GM12864 (cell line): ENCODE measurements at regions not wholly inside any gene's neighbourhood (a gene's known extent, or its start where the extent isn't known, plus 50 kb on each side); places are given as distances from the start of the nearest gene placed in this dataset.

Source experiments
- DNase-seq: peaks from one replicate; pipeline ENCODE4 v3.0.0-alpha.2; 2011; ENCODE audit warnings: low read depth
- H3K4me3 ChIP-seq: 2 replicates; pipeline ENCODE4 v1.5.1; 2011; ENCODE audit warnings: mild to moderate bottlenecking, low read depth, low read length, control low read depth
- TF ChIP-seq, protein P1 (sequence below): IDR thresholded peaks from 2 replicates; pipeline ENCODE4 v1.5.1; 2011; ENCODE audit warnings: low read depth, mild to moderate bottlenecking, moderate library complexity, low read length, control low read depth, inconsistent platforms; ENCODE audit errors: missing control alignments

DNA sequence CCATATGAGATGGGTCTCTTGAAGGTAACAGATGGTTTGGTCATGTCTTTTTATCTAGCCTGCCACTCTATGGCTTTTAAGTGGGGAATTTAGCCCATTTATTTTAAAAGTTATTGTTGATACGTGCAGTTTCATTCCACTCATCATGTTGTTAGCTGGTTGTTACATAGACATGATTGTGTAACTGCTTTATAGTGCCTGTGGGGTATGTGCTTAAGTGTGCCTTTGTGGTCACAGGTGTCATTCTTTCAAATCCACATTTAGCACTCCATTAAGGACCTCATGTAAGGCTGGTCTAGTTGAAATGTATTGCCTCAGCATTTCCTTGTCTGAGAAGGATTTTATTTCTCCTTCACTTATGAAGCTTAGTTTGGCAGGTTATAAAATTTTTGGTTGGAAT lies 263.8 kb upstream of the LUZP2 start:
- DNase-seq, result no peak
- TF ChIP-seq, protein P1, sequence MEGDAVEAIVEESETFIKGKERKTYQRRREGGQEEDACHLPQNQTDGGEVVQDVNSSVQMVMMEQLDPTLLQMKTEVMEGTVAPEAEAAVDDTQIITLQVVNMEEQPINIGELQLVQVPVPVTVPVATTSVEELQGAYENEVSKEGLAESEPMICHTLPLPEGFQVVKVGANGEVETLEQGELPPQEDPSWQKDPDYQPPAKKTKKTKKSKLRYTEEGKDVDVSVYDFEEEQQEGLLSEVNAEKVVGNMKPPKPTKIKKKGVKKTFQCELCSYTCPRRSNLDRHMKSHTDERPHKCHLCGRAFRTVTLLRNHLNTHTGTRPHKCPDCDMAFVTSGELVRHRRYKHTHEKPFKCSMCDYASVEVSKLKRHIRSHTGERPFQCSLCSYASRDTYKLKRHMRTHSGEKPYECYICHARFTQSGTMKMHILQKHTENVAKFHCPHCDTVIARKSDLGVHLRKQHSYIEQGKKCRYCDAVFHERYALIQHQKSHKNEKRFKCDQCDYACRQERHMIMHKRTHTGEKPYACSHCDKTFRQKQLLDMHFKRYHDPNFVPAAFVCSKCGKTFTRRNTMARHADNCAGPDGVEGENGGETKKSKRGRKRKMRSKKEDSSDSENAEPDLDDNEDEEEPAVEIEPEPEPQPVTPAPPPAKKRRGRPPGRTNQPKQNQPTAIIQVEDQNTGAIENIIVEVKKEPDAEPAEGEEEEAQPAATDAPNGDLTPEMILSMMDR, result no peak
- no peak overlapping the region for H3K4me3 ChIP-seq

DNA sequence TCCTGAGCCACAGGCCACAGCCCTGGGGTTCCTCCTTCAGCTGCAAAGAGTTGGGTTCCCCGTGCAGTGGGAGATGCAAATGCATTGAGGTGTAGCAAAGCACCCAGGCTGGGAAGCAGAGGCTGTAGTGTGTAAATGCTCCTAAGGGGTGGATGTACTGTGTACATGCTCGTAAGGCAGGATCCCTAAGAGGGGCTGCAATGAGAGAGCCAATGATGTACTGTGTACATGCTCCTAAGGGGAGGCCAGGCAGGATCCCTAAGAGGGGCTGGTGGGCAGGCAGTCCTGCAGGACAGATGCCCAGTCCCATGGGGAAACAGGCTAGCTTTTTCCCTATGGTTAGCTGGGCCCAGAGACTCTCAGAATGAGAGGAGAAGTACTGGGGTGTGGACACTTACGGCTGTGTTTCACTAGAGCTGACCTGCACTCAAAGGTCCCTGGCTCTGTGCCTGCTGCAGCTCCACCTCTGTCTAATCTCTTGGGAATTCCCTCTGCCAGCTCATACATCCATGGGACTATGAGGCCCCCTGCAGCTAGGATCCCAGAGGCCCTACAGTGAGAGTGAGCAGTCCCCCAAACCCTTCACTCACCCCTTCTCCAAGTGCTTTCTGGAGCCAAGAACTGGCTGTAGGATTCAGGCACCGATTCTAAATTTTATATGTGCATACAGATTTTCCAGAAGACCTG lies 261.9 kb upstream of the LUZP2 start:
- no peak for DNase-seq
- TF ChIP-seq, protein P1, result no peak
- no peak overlapping the region for H3K4me3 ChIP-seq

DNA sequence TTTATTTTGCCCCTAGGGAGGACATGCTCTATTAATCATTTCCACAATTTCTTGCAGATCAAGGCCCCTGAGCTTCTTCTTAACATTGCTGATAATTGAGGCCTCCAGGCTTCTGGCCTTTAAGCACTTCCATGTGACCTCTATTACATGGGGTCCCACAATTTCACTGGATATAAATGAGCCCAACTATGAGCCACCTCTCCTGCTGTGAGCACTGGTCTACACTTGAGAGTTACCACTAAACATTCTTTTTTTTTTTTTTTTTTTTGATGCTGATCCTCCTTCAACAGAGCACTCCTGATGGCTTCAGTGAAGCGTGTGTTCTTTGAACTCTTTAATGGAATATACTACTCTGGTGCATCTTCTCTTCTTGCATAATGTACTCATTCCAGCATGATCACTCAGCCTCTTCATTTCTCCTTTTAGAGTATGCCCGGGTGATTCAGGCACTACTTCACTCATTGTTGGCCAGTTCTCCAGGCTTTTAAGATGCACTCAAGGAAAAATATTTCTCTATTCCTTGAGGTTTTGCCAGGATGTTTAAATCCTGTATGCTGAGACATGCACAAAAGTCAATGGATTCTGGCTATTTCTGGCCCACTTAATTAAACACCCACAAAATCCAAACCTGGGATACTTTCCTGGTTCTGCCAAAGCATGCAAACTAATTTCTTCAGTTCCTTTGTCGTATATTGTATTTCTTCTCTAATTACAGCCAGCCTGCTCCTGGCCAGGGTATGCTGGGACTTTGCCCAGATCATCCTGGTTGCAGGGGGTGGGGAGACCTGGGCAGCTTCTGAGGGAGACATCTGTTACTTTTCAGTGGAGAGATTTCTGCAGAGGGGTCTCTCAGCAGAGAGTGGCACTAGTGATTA lies 257.8 kb upstream of the LUZP2 start:
- DNase-seq, result no peak

DNA sequence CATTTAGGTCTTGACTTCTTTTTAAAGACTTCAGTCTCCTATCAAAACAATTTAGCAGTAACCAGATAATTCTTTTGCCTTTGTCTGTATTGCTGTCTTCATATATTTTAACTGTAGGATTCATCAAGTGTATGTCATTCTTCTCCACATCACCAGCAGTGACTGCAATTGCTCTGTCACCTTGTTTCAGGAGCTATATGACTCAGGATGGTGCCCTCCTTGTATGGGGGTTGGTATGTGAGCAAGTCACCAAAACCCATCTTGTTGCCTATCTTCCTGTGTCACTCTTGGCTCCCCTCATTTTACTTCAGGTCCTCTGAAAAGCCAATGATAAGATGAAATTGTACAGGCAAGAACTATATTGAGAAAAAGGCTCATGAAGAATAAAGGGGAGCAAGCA lies 256.9 kb upstream of the LUZP2 start:
- DNase-seq, result no peak
- TF ChIP-seq, protein P1, result no peak
- H3K4me3 ChIP-seq, result no peak overlapping the region

More for the DNA sequence above, 257.8 kb upstream of the LUZP2 start:
- H3K4me3 ChIP-seq, result no peak overlapping the region
- TF ChIP-seq, protein P1, result no peak

DNA sequence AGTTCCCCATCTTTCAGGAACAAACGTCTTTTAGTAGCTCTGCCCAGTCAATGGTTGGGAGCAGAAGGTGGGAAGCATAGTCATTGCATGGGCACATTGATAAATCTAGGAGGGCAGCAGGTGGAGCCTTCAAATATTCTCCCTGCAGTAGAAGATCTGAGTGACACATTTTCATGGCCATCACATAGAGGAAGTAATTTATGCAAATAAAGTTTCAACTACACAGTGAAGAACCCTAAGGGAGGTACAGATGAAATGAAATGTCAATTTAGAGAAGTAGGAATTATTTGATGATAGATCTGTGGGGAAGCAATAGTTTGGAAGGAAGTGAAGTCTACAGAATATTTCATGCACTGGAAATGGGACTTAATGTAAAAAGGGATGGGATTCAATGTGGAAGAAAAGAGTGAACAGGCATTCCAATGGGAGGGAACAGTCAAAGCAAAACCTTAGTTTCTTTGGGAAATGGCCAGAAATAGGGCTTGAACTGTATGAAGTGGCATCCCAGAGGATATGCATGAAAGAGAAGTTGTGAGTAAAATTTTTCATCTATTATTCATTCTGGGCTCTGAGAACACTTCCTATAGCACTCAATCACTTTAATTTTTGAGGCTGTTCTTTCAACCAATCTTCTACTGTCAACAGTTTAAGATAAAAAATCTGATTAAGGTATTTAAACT lies 256.2 kb upstream of the LUZP2 start:
- no peak overlapping the region for H3K4me3 ChIP-seq
- TF ChIP-seq, protein P1, result no peak

DNA sequence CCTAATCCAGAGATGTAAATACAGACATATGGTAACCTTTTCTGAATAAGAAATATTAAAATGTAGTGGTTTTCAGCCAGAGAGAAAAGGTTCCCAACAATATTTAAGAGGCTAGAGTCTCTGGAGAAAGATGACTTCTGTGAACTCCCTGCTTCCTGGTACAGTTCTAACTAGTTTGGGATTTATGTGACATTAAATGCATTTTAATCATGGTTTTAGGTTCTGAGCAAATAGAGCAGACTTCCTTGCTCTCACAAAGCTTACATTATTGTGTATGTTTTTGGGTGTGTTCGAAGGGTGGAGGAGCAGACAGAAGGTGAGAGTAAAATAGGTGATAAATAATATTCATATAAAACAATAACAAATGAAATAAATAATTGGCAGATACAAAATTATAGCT lies 250.1 kb upstream of the LUZP2 start:
- H3K4me3 ChIP-seq, result no peak overlapping the region
- TF ChIP-seq, protein P1, result no peak

More for the DNA sequence above, 256.2 kb upstream of the LUZP2 start:
- no peak for DNase-seq

More for the DNA sequence above, 250.1 kb upstream of the LUZP2 start:
- no peak for DNase-seq
